ENCODE measurements at regions not wholly inside any gene's neighbourhood (a gene's known extent, or its start where the extent isn't known, plus 50 kb on each side); places are given as distances from the start of the nearest gene placed in this dataset.
A peak's percentile ranks its signal among the peaks of the same experiment; 100 is the strongest.
"Not testable (repeated sequence)": the region's sequence is repeated elsewhere in the genome, so short reads cannot be mapped to it uniquely, and the experiment has no call there.

DNA sequence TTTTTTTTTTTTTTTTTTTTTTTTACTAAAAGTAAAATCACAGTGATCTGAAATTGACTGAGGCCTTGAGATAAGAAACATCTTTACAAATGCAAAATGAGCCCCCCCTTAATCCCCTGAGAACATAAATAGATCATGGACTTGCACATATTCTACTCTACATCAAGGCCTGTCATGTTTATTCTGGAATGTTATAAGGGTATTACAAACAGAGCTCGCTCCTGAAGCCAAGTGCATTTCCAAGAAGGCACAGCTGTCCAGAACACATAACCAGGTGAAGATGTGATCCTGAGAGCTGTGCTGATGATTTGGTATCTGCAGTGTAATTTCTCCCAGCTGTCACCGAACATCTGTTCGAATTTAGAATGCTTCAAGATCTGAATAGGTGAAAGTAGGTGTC, 384.5 kb downstream of the GPAT3 start:
- no peak for DNase-seq (ENCODE audit: low spot score)

DNA sequence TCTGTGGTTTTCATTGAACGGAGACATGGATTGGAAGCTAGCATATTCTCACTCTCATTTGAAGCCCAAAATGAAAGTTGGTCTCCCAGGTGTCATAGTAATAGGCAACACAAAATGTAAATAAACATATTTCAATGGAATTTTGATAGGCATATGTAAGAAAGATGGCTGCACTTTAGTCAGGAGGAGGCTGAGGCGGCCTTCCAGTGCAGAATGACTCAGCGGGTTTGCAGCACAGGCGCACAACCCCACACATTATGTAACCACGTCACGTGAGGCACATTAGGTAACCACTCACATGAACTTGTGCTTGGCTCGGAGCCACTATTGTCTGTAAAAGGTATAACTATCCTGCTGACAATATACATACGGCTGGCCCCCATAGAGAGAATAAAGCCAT, 381.7 kb downstream of the GPAT3 start:
- DNase-seq (ENCODE audit: low spot score) = no peak

DNA sequence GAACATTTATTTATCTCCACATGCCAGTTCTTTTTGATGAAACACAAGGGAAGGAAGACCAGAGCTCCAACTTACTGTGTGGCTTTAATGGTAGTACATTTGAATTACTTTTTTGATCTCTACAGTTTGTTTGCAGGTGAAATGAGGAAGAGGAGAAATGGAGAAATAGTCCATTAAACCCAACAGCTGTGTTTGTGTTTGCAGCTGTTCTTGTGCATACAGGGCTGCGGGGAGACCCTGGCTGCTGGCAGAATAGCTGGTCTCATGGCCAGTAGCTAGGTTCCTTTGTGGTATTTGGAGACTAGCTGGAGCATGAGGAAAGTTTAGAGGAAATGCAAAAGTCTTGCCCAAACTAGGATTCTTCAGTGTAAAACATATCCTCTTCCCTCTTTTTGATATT, 374.8 kb downstream of the GPAT3 start:
- DNase-seq (ENCODE audit: low spot score) = no peak

DNA sequence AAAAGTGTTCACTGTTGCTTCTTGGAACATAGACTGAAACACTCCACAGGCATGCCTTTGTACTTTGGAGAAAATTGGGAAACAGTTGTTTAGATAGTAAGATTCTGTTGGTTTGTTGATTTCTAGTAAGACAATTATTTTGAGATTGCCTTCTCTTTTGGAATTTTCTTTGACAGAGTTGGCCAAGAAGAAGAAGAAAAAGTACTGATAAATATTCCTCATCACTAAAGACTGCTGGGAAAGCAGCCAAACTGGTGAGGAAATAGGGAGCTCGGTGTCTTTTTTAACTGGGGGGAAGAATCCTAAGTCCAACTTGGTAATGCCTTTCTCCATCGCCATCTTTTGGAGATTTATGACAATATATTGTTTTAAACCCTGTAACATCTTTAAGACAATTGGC, 370.7 kb downstream of the GPAT3 start:
- no peak for DNase-seq (ENCODE audit: low spot score)

DNA sequence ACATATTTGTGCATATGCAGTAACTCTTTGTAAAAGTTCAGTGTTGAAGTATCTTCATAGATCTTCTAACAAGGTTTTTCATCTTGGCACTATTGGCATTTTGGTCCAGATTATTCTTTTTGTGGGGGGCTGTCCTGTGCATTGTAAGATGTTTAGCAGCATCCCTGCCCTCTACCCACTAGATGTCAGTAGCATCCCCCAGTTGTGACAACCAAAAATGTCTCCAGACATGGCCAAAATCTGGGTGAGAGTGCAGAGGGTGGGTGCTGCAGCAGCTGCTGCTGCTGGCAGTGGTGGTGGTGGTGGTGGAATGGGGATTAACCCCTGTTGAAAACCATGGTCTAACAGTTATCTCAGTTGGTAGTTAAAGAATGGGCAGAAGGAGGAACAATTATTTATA, 370.0 kb downstream of the GPAT3 start:
- DNase-seq (ENCODE audit: low spot score) = no peak

DNA sequence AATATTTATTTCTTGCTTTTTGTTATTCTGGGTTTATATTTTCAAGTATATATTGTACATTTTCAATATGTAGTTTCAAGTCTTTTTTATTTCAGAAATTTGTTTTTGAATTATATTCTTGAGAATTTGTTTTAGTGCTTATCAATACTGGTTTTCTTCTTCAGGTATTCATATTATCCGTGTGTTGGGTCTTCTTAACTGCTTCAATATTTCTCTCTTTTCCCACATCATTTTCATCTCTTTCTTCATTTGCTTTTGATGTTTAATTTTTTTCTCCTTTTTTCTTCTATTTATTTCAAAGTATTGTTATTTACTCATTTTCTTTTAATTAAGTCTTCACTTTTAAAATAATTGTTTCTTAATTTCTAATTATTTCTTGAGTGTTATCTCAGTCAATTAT, 367.8 kb downstream of the GPAT3 start:
- DNase-seq (ENCODE audit: low spot score) = not testable (repeated sequence)

DNA sequence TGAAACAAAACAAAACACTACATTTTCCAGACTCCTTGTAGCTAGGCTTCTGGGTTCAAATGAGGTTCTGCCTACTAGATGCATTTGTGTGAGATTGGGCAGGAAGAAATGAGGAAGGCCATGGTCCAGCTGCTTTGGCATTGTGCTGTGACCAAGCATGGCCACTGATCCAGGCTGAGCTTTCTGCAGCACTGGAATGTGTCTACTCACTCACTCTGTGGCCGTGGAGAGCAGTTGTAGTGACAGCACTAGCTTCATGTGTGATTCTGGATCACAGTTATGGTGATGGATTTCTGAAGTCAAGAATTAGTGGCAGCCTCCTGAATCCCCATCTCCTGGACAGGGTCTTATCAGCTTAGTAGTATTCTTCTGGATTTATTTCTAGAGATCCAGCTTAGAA, 358.9 kb downstream of the GPAT3 start:
- DNase-seq (ENCODE audit: low spot score) = no peak

DNA sequence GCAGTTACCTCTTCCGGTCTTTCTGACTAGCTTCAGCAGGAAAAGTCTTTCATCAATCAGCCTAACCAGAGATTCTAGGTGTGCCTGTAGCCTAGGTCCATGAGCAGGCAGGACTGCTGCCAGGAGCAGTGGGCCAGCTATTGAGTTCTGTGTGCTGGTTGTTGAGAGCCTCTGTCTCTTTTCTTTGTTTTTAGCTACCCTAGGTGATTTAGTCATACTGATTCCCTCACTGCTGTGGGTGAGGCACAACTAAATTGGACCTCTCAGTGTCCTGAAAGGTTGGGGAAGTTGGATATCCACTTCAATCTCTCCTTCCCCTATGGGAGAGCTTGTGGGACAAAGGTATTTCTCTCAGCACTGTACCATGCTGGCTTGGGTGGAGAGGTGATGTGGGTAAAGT, 354.9 kb downstream of the GPAT3 start:
- no peak for DNase-seq (ENCODE audit: low spot score)

DNA sequence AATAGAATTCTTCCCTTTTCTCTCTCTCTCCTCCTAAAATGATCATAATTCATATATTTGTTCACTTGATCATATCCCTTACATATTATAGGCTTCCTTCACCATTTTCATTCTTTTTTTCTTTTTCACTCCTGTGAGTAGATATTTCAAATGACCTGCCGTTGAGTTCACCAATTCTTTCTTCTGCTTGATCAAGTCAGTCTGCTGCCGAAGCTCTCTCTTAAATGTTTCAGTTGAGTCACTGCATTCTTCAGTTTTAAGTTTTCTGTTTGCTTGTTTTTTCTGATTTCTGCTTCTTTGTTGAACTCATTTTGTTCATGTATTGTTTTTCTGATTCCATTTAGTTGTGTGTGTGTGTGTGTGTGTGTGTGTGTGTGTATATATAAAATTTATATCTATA, 354.3 kb downstream of the GPAT3 start:
- DNase-seq (ENCODE audit: low spot score) = no peak

DNA sequence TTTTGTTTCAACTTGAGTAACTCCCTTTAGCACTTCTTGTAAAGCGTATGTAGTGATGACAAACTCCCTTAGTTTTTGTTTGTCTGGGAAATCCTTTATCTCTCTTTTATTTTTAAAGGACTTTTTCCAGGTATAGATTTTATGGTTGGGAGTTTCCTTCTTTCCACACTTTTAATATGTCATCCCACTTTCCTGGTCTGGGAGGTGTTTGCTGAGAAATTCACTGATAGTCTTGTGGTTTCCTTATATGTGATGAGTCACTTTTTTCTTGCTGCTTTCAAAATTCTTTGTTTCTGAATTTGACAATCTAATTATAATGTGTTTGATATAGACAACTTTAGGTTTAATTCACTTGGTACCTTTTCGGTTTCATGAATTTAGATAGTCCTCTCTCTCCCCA, 353.9 kb downstream of the GPAT3 start:
- DNase-seq (ENCODE audit: low spot score) = no peak

DNA sequence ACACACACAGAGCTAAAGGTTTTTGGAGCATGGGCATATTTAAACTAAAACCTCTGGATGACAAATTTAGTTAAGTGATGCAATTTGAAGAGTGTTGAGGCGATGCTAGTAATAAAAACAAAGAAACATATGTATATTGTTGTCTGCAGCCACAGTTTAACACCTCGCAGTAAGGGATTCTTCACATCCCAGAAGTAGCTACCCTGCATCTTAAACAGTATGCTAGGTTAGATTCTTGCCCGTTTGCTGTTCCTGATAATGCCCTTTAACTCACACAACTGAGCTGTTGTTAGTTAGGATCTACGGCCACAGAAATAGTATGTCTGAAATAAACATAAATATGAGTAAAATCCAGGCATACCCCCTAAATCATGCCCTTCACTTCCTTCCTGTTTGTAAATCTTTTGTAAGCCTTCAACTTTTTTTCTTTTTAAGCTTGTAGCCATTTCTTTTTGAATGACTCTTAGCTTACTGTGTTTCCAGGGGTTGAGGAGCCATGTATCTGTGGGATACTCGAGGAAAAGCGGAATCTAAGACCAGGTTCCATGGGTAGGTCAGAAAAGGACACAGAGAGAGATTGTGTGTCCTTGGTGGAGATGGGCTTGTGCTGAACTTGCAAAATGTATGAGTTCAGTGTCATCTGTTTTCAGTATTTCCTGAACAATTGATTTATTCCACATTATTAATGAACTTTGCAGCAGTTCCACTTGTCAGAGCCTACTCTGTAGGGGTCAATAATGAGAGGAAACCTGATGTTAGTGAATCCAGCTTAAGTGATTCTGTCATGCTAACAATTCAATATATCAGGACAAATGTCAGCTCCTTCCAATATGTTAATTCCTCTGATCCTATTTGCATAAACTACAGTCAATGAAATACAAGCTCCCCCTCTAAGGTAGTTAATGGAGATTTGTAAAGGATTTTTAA, 349.6 kb downstream of the GPAT3 start:
- no peak for DNase-seq (ENCODE audit: low spot score)

DNA sequence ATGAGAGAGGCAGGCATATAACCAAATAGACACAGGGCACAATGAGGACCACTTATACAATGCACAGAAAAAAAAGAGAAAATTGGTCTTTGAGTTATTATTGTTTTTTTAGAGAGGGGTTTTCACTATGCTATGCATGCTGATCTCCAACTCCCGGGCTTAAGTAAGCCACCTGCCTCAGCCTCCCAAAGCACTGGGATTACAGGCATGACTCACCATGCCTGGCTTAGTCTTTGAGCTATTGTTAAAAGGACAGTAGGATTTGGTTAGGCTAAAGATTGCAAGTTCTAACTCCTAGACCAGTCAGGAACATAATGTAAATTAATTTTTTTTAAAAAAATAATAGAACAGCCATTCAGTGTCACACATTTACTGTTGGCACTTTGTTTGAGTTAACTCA, 340.1 kb downstream of the GPAT3 start:
- no peak for DNase-seq (ENCODE audit: low spot score)

DNA sequence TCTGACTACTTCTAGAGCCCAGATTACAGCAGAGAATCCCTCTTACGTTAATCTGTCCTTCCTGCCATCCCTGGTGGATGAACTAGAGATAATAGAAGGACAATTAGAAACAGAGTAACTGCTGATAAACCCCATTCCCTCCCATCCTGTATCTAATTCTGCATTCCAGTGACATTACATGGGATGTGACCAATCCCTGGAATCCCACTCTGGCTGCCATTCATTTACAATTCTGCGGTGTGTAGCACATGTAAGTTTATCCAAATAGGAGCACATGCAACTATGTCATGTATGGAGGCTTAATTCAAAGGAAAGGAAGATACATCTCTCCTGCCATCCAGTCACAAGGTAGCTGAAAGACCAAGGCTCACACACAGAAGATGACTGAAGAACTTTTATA, 339.5 kb downstream of the GPAT3 start:
- no peak for DNase-seq (ENCODE audit: low spot score)

DNA sequence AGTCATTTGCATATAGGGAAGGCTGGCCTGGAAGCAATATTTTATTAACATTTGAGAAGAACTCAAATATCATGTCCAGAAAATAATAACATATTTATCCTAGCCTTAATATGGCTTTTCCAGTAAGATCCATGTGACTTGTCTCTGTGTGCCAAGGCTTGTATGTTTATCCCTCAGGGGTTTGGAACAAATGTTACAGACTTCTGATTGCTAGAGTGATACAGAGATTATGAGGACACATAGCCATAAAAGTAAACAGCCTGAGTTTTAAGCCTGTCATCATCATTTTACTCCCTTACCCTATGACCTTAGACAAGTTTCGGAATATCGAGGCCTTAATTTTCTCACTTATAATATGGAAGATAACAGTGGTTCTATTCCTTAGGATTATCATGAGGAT, 338.1 kb downstream of the GPAT3 start:
- DNase-seq (ENCODE audit: low spot score) = no peak

DNA sequence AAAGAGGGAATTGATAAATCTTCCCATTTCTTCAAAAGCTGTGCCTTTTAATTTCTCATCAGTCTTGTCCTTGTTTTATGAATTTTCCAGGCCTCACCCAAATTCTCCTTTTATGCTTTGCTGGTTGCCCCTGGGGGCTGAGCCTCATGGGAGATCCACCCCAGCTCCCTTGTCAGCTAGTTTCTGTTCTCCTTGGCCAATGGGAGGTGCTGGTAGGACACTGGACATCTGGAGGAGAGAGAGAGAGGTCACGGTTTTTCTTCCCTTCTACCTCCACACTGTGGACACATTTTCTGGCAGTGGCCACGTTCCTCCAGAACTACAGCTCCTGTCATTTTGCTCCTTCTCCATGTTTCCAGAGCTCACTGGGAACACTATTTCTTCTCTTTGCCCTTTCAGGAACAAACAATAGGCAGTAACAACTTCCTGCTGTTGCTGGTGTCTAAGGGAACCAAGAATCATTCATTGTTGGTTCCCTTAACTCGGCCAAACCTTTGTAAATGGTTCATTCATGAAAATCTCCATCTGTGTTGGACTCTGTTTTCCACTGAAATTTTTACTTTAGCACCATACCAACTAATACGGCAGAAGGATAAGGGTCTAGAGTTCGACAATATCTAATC, 334.5 kb downstream of the GPAT3 start:
- DNase-seq (ENCODE audit: low spot score) = peak; percentile 5

DNA sequence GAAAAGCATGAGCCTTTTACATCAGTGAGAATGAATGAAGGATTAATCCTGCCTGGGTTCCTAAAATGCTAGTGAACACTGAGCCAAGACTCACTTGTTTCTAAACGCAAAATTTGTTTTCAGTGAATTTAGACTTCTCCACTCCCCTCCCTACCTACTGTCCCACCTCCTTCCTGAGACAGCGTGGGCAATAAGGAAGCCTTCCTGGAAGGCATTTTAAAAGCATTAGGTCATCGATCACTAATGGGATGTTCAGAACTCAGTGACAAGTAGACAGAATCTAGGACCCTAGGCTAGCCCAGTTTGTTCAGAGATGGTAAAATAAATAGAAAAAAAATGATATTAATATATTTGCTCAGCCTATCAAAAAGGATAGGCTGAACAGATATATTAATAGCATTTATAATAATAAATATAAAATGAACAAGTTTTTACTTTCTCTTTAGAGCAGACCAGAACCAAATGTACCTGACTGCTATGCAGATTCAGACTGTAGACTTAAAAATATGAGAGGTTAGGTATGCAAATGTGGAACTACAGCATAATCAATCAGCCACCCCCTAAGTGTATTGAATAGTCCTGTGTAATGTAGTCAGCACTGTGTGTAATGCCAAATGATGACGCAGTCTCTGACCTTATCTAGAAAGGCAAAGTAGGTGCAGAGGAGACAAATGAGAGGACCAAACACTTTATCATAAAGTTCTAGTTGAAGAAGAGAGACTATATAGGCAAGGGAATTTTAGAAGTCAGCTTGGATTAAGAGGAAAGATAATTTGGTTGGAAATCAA, 331.1 kb downstream of the GPAT3 start:
- no peak for DNase-seq (ENCODE audit: low spot score)

DNA sequence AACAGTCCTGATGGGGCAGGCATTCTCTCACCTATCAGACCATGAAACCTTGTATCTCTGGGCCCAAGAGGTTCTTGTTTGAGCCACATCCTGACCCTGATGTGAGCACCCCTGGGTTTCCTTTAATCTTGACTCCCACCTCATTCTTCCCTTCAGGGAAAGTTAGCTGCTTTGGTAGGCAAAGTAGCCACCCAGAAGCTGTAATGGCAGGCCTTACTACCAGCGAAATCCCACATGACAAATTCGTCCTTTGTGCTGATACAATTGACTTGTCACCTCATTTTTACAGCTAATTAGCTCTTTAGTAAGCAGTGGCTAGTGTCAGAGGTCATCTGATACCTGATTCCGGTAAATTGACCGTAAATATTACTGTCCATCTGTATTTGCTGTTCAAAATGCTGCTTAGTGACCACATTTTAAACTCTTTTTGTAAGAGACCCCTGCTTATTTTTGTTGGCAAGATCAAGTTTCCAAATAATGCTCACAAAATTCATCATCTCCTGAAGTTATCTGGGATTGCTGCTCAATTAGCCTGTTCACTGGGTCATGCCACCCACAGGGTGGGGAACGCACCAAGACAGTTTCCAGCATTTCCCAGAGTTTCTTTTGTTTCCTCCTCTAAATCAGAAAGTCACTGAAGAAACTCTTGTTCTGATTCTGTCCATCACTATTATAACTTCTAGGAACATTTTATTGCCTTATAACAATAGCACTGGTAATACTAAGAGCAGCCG, 329.7 kb downstream of the GPAT3 start:
- DNase-seq (ENCODE audit: low spot score) = no peak

DNA sequence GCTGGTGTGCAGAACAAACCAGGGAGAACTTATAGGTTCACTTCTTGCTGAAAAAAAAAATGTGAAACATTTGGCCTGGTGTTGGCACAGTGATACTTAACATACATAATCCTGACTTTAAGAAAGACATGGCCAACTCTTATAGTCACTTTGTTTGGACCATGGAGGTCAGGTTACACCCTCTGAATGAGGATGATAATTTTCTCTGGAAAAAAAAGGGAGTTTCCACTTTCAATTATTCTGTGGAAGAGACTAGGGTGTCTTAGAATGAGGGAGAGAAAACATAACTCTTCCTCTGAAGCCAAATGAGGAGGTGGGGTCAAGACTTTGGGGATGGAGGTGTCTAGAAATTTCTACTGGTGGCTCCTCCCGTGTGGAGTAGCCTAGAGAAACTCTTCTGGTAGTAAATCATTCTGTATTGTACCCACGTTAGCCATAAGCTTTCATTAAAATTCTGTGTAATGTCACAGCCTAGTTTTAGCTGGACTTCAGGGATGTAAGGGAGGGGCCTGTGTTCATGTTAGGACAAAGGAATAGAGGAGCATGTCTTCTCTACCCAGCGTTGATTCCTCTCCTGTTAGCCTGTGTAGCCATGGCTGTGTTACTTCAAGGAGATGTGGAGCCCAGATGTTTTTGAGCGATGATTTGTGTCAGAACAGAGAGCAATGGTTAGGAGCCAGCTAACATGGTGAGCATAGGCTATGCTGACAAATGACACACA, 328.3 kb downstream of the GPAT3 start:
- no peak for DNase-seq (ENCODE audit: low spot score)

DNA sequence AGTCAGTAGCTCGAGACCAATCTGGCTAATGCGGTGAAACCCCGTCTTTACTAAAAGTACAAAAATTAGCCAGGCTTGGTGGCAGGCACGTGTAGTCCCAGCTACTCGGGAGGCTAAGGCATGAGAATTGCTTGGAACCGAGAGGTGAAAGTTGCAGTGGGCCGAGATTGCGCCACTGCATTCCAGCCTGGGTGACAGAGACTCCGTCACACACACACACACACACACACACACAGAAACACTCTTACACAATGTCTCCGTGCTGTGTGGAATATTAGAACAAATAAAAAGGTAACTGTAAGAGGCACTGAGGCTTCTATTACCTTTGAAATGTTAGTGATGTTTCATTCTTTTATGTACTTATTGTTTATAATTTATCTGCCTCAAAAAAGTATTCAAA, 326.6 kb downstream of the GPAT3 start:
- no peak for DNase-seq (ENCODE audit: low spot score)

DNA sequence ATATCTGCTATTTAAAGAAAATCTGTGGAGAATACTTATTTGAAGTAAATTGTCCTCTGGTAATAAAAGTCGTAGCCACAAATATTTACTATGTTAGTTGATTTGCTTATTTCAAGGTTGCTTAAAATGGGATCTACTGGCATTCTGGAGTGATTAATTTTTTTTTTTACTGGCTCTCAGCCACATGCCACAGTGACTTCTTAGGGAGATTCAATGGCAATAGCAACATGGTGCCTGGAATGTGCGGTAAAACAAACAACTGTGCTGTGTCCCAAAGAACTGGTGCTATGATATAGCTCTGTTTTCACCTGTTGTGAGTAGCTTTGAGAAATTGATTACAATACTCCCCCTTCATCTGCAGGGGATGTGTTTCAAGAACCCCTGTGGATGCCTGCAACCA, 324.3 kb downstream of the GPAT3 start:
- DNase-seq (ENCODE audit: low spot score) = no peak

DNA sequence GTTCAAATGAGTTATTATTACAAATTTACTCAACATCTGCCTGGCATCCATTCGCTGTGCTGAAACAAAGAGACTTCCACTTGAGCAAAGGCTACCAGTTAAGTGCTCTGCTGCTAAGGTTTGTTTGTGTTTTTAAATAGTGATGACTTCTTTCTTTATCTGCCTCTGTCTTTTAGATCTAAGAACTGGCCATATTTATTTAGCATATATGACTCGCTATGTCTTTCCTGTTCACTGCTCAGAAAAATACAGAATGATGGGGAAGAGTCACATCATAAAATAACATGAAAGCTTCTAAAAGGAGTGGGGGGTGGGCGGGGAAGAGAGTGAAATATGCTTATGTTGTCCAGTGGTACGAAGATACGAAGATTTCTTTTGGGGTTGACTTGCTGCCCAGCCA, 322.2 kb downstream of the GPAT3 start:
- no peak for DNase-seq (ENCODE audit: low spot score)

DNA sequence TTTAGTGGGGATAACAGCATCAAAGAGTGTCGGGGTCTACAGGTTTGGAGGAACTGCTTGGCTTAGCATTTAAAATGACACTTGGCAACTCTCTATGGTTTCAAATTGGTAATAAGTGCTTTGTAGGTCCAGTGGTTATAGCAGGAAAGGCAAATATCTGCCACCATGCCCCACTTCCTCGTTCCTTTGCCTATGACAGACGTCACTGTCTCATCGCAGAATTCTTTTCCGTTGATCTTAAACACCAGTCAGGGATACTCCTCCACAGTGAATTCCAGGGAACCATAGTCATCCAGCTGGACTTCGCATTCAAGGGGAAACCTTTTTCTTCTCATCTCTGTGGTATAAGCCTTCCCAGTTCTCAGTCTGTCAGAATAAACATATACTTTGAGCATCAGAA, 319.1 kb downstream of the GPAT3 start:
- DNase-seq (ENCODE audit: low spot score) = no peak

Data from Ammon's horn (tissue), 1 donor.